GM12878 (cell line): ENCODE measurements at regions not wholly inside any gene's neighbourhood (a gene's known extent, or its start where the extent isn't known, plus 50 kb on each side); places are given as distances from the start of the nearest gene placed in this dataset.

ENCODE experiments used
- ATAC-seq: fragments of 200-7000 bp; cut with Tn5 transposase; 3 replicates; pipeline ENCODE4 v1.9.1; 2020; ENCODE audit warnings: mild to moderate bottlenecking, moderate library complexity
- BruUV-seq: library from RNA; stranded (reverse); fragments of 400-500 nt; replicated peaks from 2 replicates; lab custom pipeline; 2021; lab: Mats Ljungman, UMichigan
- CTCF ChIA-PET: fragments of 300-600 bp; sonication (Branson Sonifier 250); formaldehyde crosslinking; extraction: SDS; loops from one replicate; lab custom pipeline; 2021; ENCODE audit warnings: inconsistent platforms; lab: Yijun Ruan, JAX
- POLR2A ChIA-PET: fragments of 350-600 bp; formaldehyde crosslinking; extraction: SDS; loops from one replicate; lab custom pipeline; 2021; ENCODE audit warnings: inconsistent platforms; lab: Charles Lee
- RAD21 ChIA-PET: fragments of 300-600 bp; sonication (Branson Sonifier 250); formaldehyde crosslinking; loops from one replicate; lab custom pipeline; 2023; ENCODE audit warnings: antibody characterized with exemption; ENCODE audit not compliant: unreplicated experiment; lab: Charles Lee
- SMC1A ChIA-PET: fragments of 300-600 bp; sonication (Branson Sonifier 250); formaldehyde crosslinking; loops from one replicate; lab custom pipeline; 2023; ENCODE audit not compliant: unreplicated experiment, uncharacterized antibody; lab: Charles Lee
- DNase-seq: peaks from one replicate; pipeline ENCODE4 v3.0.0-alpha.2; 2011; ENCODE audit warnings: low read depth, low spot score
- FAIRE-seq: peaks from 3 replicates; lab custom pipeline; 2011; peaks lifted over from hg19 to GRCh38; lab: Jason Lieb, UNC
- H2AFZ ChIP-seq: 2 replicates; pipeline ENCODE4 v1.6.0; 2011; ENCODE audit warnings: low read depth, low read length, control low read depth; ENCODE audit not compliant: control insufficient read depth
- H3K27ac ChIP-seq: 2 replicates; pipeline ENCODE4 v1.5.1; 2011; ENCODE audit warnings: control low read depth; ENCODE audit not compliant: control insufficient read depth, insufficient read depth
- H3K27me3 ChIP-seq, 2 experiments: replicated peaks in 1 of 2; 2 replicates each; pipeline versions ENCODE4 v1.6.0 to v1.6.1; 2011; ENCODE audit warnings: low read length in 1 of 2; ENCODE audit not compliant: control insufficient read depth in 2 of 2, insufficient read depth in 2 of 2
- H3K36me3 ChIP-seq, 2 experiments: 2 replicates each; pipeline ENCODE4 v1.5.1; 2011; ENCODE audit warnings: low read length in 1 of 2; ENCODE audit not compliant: control insufficient read depth in 2 of 2, insufficient read depth in 2 of 2
- H3K4me1 ChIP-seq: 2 replicates; pipeline ENCODE4 v1.6.1; 2011; ENCODE audit warnings: mild to moderate bottlenecking, low read length, moderate library complexity, mixed read lengths; ENCODE audit not compliant: control insufficient read depth, insufficient read depth
- H3K4me2 ChIP-seq: 2 replicates; pipeline ENCODE4 v1.6.0; 2011; ENCODE audit warnings: control low read depth; ENCODE audit not compliant: control insufficient read depth, insufficient read depth
- H3K4me3 ChIP-seq: fragments of 200-600 bp; sonication (generic); 2 replicates; pipeline ENCODE4 v1.5.1; 2016
- H3K79me2 ChIP-seq: 2 replicates; pipeline ENCODE4 v1.6.0; 2011; ENCODE audit warnings: low read length; ENCODE audit not compliant: control insufficient read depth, insufficient read depth
- H3K9ac ChIP-seq: 2 replicates; pipeline ENCODE4 v1.8.0; 2011; ENCODE audit warnings: low read length, control low read depth, mixed read lengths; ENCODE audit not compliant: control insufficient read depth, insufficient read depth
- H3K9me3 ChIP-seq: replicated peaks from 3 replicates; pipeline ENCODE4 v1.5.1; 2011; ENCODE audit warnings: mild to moderate bottlenecking, low read length; ENCODE audit not compliant: control insufficient read depth, insufficient read depth
- H4K20me1 ChIP-seq: 2 replicates; pipeline ENCODE4 v1.6.0; 2011; ENCODE audit not compliant: control insufficient read depth, insufficient read depth
- PML ChIP-seq: IDR thresholded peaks from 2 replicates; pipeline ENCODE4 v1.6.1; 2012; ENCODE audit warnings: low read length, inconsistent platforms
- RAD21 ChIP-seq: IDR thresholded peaks from 2 replicates; pipeline ENCODE4 v1.6.1; 2011; ENCODE audit warnings: mild to moderate bottlenecking, low read depth, low read length, moderate library complexity; ENCODE audit not compliant: insufficient read depth
- ZNF274 ChIP-seq: IDR thresholded peaks from one replicate; pipeline ENCODE4 v1.8.0; 2011; ENCODE audit not compliant: insufficient read length, insufficient read depth
- in situ Hi-C: fragments of 300-500 bp; cut with MboI; formaldehyde crosslinking; loops from 9 replicates; pipeline ENCODE4 v1.14.3; 2018; ENCODE audit warnings: mixed read lengths
- intact Hi-C: fragments of 100-400 bp; cut with micrococcal nuclease; formaldehyde crosslinking; loops from one replicate; pipeline ENCODE4 v1.14.2; 2022; ENCODE audit not compliant: unreplicated experiment
- TF ChIP-seq, protein P1 (sequence below): IDR thresholded peaks from 2 replicates; pipeline ENCODE4 v1.6.1; 2012; ENCODE audit warnings: improper control_type of control experiment, low read depth, low read length; ENCODE audit not compliant: insufficient replicate concordance
- TF ChIP-seq, protein P2 (sequence below): IDR thresholded peaks from 2 replicates; pipeline ENCODE4 v1.6.1; 2011; ENCODE audit warnings: mild to moderate bottlenecking, low read depth, low read length, moderate library complexity; ENCODE audit not compliant: insufficient replicate concordance
- TF ChIP-seq, protein P3 (sequence below): fragments of 450-650 bp; IDR thresholded peaks from 2 replicates; pipeline ENCODE4 v1.6.1; 2018; ENCODE audit warnings: borderline replicate concordance, mild to moderate bottlenecking; ENCODE audit not compliant: partially characterized antibody

DNA sequence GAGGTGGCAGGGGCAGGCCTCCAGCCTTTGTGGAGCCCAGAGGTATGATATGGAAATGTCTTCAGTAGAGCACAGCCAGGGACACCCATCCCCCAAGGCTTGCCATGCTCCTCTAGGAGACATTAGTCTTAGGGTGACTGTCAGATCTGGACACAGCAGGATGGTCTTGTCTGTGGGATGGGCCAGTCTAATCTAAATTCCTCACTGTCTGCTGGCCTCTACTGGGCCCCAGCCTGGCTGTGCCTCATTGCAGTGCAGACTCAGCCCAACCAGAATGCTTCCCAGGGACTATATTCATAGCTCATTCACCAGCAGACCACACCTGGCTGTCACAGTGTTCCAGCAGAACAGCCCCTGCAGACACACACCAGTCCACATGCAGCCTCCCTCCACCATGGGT, 129.5 kb upstream of the MRPS30 start:
- FAIRE-seq (no peak), DNase-seq (no peak), ATAC-seq (no peak)
- TF ChIP-seq, protein P1, sequence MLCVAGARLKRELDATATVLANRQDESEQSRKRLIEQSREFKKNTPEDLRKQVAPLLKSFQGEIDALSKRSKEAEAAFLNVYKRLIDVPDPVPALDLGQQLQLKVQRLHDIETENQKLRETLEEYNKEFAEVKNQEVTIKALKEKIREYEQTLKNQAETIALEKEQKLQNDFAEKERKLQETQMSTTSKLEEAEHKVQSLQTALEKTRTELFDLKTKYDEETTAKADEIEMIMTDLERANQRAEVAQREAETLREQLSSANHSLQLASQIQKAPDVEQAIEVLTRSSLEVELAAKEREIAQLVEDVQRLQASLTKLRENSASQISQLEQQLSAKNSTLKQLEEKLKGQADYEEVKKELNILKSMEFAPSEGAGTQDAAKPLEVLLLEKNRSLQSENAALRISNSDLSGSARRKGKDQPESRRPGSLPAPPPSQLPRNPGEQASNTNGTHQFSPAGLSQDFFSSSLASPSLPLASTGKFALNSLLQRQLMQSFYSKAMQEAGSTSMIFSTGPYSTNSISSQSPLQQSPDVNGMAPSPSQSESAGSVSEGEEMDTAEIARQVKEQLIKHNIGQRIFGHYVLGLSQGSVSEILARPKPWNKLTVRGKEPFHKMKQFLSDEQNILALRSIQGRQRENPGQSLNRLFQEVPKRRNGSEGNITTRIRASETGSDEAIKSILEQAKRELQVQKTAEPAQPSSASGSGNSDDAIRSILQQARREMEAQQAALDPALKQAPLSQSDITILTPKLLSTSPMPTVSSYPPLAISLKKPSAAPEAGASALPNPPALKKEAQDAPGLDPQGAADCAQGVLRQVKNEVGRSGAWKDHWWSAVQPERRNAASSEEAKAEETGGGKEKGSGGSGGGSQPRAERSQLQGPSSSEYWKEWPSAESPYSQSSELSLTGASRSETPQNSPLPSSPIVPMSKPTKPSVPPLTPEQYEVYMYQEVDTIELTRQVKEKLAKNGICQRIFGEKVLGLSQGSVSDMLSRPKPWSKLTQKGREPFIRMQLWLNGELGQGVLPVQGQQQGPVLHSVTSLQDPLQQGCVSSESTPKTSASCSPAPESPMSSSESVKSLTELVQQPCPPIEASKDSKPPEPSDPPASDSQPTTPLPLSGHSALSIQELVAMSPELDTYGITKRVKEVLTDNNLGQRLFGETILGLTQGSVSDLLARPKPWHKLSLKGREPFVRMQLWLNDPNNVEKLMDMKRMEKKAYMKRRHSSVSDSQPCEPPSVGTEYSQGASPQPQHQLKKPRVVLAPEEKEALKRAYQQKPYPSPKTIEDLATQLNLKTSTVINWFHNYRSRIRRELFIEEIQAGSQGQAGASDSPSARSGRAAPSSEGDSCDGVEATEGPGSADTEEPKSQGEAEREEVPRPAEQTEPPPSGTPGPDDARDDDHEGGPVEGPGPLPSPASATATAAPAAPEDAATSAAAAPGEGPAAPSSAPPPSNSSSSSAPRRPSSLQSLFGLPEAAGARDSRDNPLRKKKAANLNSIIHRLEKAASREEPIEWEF, result no peak
- TF ChIP-seq, protein P2, sequence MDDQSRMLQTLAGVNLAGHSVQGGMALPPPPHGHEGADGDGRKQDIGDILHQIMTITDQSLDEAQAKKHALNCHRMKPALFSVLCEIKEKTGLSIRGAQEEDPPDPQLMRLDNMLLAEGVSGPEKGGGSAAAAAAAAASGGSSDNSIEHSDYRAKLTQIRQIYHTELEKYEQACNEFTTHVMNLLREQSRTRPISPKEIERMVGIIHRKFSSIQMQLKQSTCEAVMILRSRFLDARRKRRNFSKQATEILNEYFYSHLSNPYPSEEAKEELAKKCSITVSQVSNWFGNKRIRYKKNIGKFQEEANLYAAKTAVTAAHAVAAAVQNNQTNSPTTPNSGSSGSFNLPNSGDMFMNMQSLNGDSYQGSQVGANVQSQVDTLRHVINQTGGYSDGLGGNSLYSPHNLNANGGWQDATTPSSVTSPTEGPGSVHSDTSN, result no peak
- TF ChIP-seq RAD21 (no peak), ZNF274 (no peak), PML (no peak)
- TF ChIP-seq, protein P3, sequence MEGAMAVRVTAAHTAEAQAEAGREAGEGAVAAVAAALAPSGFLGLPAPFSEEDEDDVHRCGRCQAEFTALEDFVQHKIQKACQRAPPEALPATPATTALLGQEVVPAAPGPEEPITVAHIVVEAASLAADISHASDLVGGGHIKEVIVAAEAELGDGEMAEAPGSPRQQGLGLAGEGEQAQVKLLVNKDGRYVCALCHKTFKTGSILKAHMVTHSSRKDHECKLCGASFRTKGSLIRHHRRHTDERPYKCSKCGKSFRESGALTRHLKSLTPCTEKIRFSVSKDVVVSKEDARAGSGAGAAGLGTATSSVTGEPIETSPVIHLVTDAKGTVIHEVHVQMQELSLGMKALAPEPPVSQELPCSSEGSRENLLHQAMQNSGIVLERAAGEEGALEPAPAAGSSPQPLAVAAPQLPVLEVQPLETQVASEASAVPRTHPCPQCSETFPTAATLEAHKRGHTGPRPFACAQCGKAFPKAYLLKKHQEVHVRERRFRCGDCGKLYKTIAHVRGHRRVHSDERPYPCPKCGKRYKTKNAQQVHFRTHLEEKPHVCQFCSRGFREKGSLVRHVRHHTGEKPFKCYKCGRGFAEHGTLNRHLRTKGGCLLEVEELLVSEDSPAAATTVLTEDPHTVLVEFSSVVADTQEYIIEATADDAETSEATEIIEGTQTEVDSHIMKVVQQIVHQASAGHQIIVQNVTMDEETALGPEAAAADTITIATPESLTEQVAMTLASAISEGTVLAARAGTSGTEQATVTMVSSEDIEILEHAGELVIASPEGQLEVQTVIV, result no peak
- no peak overlapping the region for H3K4me3 ChIP-seq
- no peak overlapping the region for H3K9ac ChIP-seq
- H3K4me1 ChIP-seq, result no peaks in the 10 kb centered on the region
- no peaks in the 10 kb centered on the region for H3K79me2 ChIP-seq
- no peaks in the 10 kb centered on the region for H4K20me1 ChIP-seq
- H2AFZ ChIP-seq, result no peak overlapping the region
- no TSS peak for BruUV-seq
- SMC1A ChIA-PET, result no interaction called here
- H3K36me3 ChIP-seq, result no peaks in the 10 kb centered on the region
- RAD21 ChIA-PET, result no interaction called here
- no peaks in the 10 kb centered on the region for H3K27me3 ChIP-seq
- POLR2A ChIA-PET, result no interaction called here
- no peaks in the 10 kb centered on the region for H3K9me3 ChIP-seq
- in situ Hi-C loops, result no loop called here
- H3K27ac ChIP-seq, result no peak overlapping the region
- CTCF ChIA-PET, result no interaction called here
- intact Hi-C loops, result no loop called here
- H3K4me2 ChIP-seq, result no peak overlapping the region
